ENCODE measurements at regions not wholly inside any gene's neighbourhood (a gene's known extent, or its start where the extent isn't known, plus 50 kb on each side); places are given as distances from the start of the nearest gene placed in this dataset.

- TF ChIP-seq CTCF (conservative IDR thresholded peaks at IDR 0.05 in 1 of 2, IDR thresholded peaks at IDR 0.05 in 1 of 2; ENCODE audit: low read depth in 1 of 2, low read length in 2 of 2) (peak in 1 of 2 donors; percentile 5), EZH2 (IDR thresholded peaks at IDR 0.05; ENCODE audit: low read length, missing control alignments) (no peak)
Measured at GRCh38 chr6:153563001-153563400, 431.9 kb upstream of the RGS17 start.

Data from fibroblast of lung (primary cell).